Superior temporal gyrus (tissue), 1 donor: ENCODE measurements at regions not wholly inside any gene's neighbourhood (a gene's known extent, or its start where the extent isn't known, plus 50 kb on each side); places are given as distances from the start of the nearest gene placed in this dataset.

ENCODE experiments used
- DNase-seq: peaks from one replicate; pipeline ENCODE4 v3.0.0-alpha.2; 2016; ENCODE audit errors: extremely low spot score

- DNase-seq = no peak
Measured at GRCh38 chr4:181538431-181538830, 704.8 kb upstream of the TENM3 start.

GRCh38 chr4:181541396-181541795 is 701.8 kb upstream of the TENM3 start:
- peak; percentile 25 for DNase-seq

GRCh38 chr4:181548873-181549575 is 694.2 kb upstream of the TENM3 start:
- DNase-seq = no peak

- DNase-seq = no peak
Measured at GRCh38 chr4:181549576-181550188, 693.5 kb upstream of the TENM3 start.

- DNase-seq = no peak
Measured at GRCh38 chr4:181550381-181550780, 692.8 kb upstream of the TENM3 start.

DNA sequence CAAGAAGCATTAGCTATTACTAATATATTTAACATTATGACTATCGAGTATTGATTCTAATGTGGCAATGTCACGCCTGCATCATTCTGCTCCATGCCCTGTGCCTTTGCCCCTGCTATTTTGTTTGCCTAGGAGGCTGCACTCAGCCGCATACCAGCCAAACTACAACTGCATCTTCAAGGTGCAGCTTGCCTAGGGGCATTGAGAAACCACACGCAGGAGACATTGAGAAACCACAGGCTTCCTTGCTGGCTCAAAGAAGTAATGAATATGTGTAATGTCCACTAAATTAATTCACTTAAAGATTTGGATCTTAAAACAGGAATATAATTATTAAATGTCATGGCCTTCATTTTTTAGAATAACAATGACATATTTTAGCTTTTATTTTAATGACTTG is 683.6 kb upstream of the TENM3 start:
- no peak for DNase-seq

GRCh38 chr4:181562399-181562798 is 680.8 kb upstream of the TENM3 start:
- DNase-seq = no peak

GRCh38 chr4:181564625-181565024 is 678.6 kb upstream of the TENM3 start:
- DNase-seq = no peak

- no peak for DNase-seq
Measured at GRCh38 chr4:181566490-181566889, 676.7 kb upstream of the TENM3 start.

DNA sequence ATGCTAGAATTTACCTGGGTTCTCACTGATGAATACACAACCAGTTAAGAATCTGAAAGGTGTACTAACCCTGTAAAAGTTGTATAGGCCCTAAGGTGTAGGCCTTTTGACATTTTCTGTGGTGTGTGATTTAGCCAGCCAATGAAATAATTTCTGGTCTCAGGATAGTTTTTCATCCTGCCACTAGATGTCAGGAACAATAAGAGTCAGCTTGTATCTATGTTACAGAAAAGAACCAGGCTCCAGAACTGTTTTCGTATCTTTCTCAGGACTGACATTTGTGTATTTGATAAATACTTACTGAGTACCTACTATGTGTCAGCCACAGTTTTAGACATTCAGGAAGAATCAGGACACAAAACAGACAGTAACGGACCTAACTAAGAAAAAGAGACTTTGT is 673.6 kb upstream of the TENM3 start:
- DNase-seq = peak; percentile 75

DNA sequence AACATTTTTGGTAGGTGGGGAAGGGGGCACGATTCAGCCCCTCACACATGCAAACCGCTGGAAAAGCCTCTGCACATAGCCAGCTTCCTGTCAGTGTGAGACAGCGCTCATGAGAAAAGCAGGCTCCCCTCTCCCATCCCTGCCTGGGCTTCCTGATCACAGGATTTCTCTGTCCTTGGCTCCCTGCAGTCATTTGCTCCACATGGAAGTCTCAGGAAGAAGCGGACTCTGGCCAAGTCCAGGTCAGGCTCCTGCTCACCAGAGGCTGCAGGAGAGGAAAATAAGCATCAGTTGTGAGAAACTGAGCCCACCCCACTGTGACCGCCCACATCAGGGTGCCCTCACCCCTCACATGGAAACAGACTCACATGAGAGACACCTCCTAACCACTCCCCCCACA is 664.3 kb upstream of the TENM3 start:
- DNase-seq = no peak

DNA sequence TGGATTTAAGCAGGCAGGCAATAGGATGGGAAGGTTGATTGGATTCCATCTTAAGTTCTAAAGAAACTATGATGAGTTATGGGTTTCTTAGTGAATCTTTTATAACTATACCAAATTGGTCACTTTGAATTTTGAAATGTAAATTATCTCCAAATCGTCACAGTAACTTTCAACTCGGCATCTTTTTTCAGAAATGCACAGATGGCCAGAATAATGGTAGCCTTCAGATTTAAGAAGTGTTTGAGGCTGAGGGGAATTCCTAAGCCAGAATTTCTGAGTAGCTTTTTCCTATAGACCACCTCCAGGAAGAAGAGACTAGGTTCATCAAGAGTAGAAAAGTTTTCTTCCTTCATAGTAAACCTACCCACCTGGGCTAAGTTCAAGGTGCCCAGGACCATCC is 663.7 kb upstream of the TENM3 start:
- DNase-seq = no peak

DNA sequence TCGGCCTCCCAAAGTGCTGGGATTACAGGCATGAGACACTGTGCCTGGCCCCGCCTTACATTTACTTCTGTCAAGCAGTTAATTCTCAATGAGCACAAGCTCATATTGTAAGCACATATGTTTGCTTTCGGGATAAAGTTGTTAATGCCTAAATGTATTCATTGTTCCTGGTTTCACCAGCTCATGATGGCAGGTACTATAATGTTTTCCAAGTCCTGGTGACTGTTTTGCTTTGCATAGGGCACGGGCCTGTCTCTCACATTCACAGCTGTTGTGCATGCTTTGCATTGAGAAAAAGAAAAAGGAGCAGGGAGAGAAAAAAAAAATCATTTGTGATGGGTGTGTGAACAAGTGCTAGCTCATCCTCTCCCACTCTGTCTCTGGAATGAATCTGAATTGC is 661.2 kb upstream of the TENM3 start:
- no peak for DNase-seq

DNA sequence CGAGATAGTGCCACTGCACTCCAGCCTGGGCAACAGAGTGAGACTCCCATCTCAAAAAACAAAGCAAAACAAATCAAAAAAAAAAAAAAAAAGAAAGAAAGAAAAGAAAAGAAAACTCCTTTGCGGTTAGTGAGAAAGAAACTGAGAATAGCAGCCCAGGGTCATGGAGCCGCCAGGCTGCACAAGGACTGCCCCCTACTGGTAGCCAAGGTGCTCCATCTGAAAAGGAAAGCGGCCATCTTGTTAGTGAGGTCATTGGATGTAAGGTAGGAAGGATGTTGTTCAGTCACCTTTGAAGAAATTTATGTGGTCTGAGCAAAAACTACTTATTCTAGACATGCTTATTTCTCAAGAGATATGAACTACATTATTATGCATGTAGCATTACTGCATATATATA is 660.6 kb upstream of the TENM3 start:
- DNase-seq = no peak

DNA sequence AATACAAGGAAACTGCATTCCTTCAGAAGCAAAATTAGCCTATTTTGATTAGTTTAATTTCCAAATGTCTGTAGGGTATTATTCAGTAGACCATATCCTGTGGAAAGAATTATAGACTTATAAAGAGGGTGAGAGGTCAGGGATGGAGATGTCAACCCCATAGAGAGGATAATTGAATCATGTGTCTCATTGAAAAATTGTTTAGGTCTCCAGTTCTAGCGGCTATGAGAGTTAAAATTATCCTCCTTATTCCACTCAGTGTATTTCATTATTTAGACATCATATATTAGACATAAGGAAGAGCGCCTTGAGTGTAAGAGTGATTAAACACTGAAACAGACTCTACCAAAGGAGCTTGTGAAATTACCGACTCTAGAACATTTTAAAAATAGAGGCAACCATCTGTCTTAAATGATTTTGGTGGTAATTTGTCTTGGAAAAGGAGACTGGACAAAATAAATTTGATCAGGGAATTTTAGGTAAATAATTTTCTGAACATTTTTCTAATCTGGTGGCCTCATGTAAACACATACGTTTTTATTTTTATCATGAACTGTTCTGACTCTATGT is 654.4 kb upstream of the TENM3 start:
- peak; percentile 52 for DNase-seq

GRCh38 chr4:181592221-181592745 is 650.9 kb upstream of the TENM3 start:
- peak; percentile 53 for DNase-seq

DNA sequence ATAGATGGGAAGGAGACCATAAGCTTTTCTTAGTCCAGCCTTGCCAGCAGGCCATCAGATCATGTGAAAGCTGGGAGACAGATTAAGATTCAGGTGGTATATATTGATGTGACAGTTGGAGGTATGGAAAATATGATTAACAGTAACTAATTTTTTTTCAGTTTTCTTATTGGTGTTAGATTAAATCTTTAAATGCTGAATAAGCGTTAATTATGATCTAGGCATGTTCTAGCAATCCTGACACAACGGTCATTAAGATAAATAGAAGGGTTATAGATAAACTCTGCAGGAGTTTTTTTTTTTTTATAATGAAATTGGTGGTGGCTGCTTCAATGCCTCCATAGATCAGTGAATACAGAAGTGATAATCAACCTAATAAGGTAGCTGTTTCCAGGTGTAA is 649.5 kb upstream of the TENM3 start:
- DNase-seq = no peak

GRCh38 chr4:181594188-181594587 is 649.0 kb upstream of the TENM3 start:
- DNase-seq = no peak

DNA sequence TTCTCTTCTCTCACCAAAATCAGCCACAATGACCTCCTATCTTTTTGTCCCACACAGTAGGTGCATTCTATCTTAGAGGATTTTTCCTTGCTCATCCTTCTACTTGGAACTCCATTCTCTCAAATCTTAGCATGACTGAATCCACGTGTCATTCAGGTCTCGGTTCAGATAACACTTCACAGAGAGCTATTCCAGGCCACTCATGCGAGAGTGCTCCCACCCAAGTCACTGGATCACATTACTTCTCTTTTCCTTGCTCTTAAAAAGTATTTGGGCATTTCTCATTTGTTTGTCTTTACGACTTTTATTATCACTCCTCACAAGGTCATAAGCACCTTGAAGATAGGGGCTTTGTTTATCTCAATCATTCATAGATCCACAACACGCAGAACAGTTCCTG is 647.5 kb upstream of the TENM3 start:
- no peak for DNase-seq

DNA sequence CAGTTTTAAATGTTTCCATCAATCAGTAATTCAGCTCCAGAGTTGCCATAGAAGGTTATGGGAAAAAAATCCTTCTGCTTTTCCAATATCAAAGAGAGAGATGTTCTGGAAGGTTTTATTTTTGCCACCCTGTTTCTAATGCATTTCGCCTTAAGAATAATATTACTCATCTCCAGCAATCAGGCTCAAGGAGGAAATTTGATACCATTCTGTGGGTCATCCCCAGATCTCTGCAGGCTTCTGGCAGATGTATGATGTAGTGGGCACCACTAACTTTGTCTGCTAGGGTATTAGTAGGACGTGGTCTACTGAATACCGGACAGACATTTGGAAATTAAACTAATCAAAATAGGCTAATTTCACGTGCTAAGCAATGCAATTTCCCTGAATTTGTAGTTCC is 645.4 kb upstream of the TENM3 start:
- DNase-seq = no peak

- DNase-seq = no peak
Measured at GRCh38 chr4:181599134-181599533, 644.1 kb upstream of the TENM3 start.

DNA sequence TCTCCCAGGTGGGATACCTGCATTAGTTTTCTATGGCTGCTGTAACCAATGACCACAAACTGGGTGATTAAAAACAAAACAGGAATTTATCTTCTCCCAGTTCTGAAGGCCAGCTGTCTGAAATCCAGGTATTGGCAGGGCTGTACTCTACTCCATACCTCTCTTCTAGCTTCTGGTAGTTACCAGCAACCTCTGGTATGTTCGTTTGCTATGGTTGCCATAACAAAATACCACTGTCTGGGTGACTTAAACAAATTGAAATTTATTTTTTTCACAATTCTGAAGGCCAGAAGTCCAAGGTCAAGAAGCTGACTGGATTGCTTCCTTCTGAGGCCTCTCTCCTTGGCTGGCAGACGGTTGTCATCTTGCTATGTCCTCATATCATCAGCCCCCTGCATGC is 642.1 kb upstream of the TENM3 start:
- DNase-seq = no peak

DNA sequence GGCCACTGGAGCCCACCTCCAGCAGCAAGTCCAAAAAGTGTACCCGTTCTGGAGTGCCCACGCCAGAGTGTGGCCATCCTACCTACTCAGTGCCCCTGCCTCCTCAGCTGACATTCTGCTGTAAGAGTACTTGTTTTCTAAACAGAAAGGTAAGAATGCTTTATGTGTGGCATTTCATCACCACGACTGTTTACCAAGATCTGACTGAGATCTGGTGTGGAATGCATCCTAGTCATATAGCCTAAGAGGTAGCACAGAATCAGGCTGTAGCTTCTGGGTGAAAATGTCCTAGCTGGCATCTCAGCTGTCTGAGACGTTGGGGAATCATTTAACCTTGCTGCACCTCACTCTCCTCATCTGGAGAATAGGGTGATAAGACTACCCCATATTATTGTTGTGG is 638.7 kb upstream of the TENM3 start:
- no peak for DNase-seq
